Activated CD4-positive, alpha-beta T cell treated with anti-CD3 and anti-CD28 coated beads, Interleukin-2, amount 10 ng/mL, durations not matched to agents 7 days and 5 days (primary cell): ENCODE measurements at regions not wholly inside any gene's neighbourhood (a gene's known extent, or its start where the extent isn't known, plus 50 kb on each side); places are given as distances from the start of the nearest gene placed in this dataset.

Source experiments
- CTCF ChIA-PET: fragments of 350-600 bp; sonication (Branson Sonifier 250); formaldehyde crosslinking; loops from one replicate; lab custom pipeline; 2021; ENCODE audit warnings: antibody characterized with exemption; lab: Charles Lee
- POLR2A ChIA-PET: fragments of 350-600 bp; sonication (Branson Sonifier 250); formaldehyde crosslinking; loops from one replicate; lab custom pipeline; 2021; ENCODE audit warnings: antibody characterized with exemption; lab: Charles Lee
- DNase-seq: peaks from one replicate; pipeline ENCODE4 v3.0.0-alpha.2; 2020
- H3K27ac Mint-ChIP-seq: one replicate; pipeline ENCODE4 v1.8.0; 2021; ENCODE audit warnings: mild to moderate bottlenecking, moderate library complexity, mixed read lengths
- H3K27me3 Mint-ChIP-seq: one replicate; pipeline ENCODE4 v1.8.0; 2021; ENCODE audit warnings: mixed read lengths
- H3K36me3 Mint-ChIP-seq: one replicate; pipeline ENCODE4 v1.8.0; 2021; ENCODE audit warnings: low read depth, mixed read lengths
- H3K4me1 Mint-ChIP-seq: one replicate; pipeline ENCODE4 v1.8.0; 2021; ENCODE audit warnings: mixed read lengths
- H3K4me3 Mint-ChIP-seq: one replicate; pipeline ENCODE4 v1.8.0; 2021; ENCODE audit warnings: mild to moderate bottlenecking, moderate library complexity, mixed read lengths
- H3K9me3 Mint-ChIP-seq: one replicate; pipeline ENCODE4 v1.8.0; 2021; ENCODE audit warnings: mixed read lengths

- POLR2A ChIA-PET, result no interaction called here
- no peak for DNase-seq
- Mint-ChIP-seq H3K36me3 (no peaks in the 10 kb centered on the region), H3K27ac (no peak overlapping the region), H3K4me3 (no peak overlapping the region), H3K4me1 (peaks cover 2% of the 10 kb centered on the region), H3K27me3 (peaks cover 6% of the 10 kb centered on the region), H3K9me3 (no peaks in the 10 kb centered on the region)
- CTCF ChIA-PET, result interaction anchor here (0.7 kb wide), 1 partner anchor 255 kb away, joined by 5 read pairs; no protein-coding TSS in a partner anchor
Measured at GRCh38 chr15:70181626-70182255, 84.0 kb upstream of the TLE3 start.

- Mint-ChIP-seq H3K4me1 (peaks cover 2% of the 10 kb centered on the region), H3K36me3 (no peaks in the 10 kb centered on the region), H3K27me3 (peaks cover 6% of the 10 kb centered on the region), H3K4me3 (no peak overlapping the region), H3K9me3 (no peaks in the 10 kb centered on the region), H3K27ac (no peak overlapping the region)
- no peak for DNase-seq
- ChIA-PET POLR2A (no interaction called here), CTCF (no interaction called here)
Measured at GRCh38 chr15:70180186-70180875, 82.6 kb upstream of the TLE3 start.

GRCh38 chr15:70179309-70179892 lies 81.7 kb upstream of the TLE3 start:
- no peaks in the 10 kb centered on the region for H3K9me3 Mint-ChIP-seq
- H3K27ac Mint-ChIP-seq, result no peak overlapping the region
- H3K36me3 Mint-ChIP-seq, result no peaks in the 10 kb centered on the region
- ChIA-PET CTCF (no interaction called here), POLR2A (no interaction called here)
- no peak overlapping the region for H3K4me3 Mint-ChIP-seq
- peaks cover 2% of the 10 kb centered on the region for H3K4me1 Mint-ChIP-seq
- peaks cover 6% of the 10 kb centered on the region for H3K27me3 Mint-ChIP-seq
- no peak for DNase-seq

GRCh38 chr15:70178335-70179084 lies 80.8 kb upstream of the TLE3 start:
- no peak overlapping the region for H3K4me3 Mint-ChIP-seq
- CTCF ChIA-PET, result no interaction called here
- peaks cover 2% of the 10 kb centered on the region for H3K4me1 Mint-ChIP-seq
- POLR2A ChIA-PET, result no interaction called here
- DNase-seq, result no peak
- H3K9me3 Mint-ChIP-seq, result no peaks in the 10 kb centered on the region
- H3K27me3 Mint-ChIP-seq, result peaks cover 14% of the 10 kb centered on the region
- H3K36me3 Mint-ChIP-seq, result no peaks in the 10 kb centered on the region
- no peak overlapping the region for H3K27ac Mint-ChIP-seq

GRCh38 chr15:70172566-70173225 lies 75.0 kb upstream of the TLE3 start:
- POLR2A ChIA-PET, result no interaction called here
- CTCF ChIA-PET, result interaction anchor here (1.0 kb wide), 1 partner anchor 11 kb away, joined by 3 read pairs; no protein-coding TSS in a partner anchor
- no peak for DNase-seq
- Mint-ChIP-seq H3K9me3 (no peaks in the 10 kb centered on the region), H3K36me3 (no peaks in the 10 kb centered on the region), H3K4me3 (no peak overlapping the region), H3K27me3 (peaks cover 11% of the 10 kb centered on the region), H3K27ac (no peak overlapping the region), H3K4me1 (no peaks in the 10 kb centered on the region)

- H3K36me3 Mint-ChIP-seq, result no peaks in the 10 kb centered on the region
- no peaks in the 10 kb centered on the region for H3K9me3 Mint-ChIP-seq
- no peak for DNase-seq
- H3K27ac Mint-ChIP-seq, result no peak overlapping the region
- H3K27me3 Mint-ChIP-seq, result peaks cover 11% of the 10 kb centered on the region
- ChIA-PET POLR2A (no interaction called here), CTCF (no interaction called here)
- H3K4me3 Mint-ChIP-seq, result no peak overlapping the region
- H3K4me1 Mint-ChIP-seq, result no peaks in the 10 kb centered on the region
Measured at GRCh38 chr15:70172124-70172523, 74.4 kb upstream of the TLE3 start.

GRCh38 chr15:70171256-70171886 lies 73.7 kb upstream of the TLE3 start:
- Mint-ChIP-seq H3K27ac (no peak overlapping the region), H3K9me3 (no peaks in the 10 kb centered on the region), H3K27me3 (peaks cover 11% of the 10 kb centered on the region), H3K4me1 (no peaks in the 10 kb centered on the region), H3K4me3 (no peak overlapping the region), H3K36me3 (no peaks in the 10 kb centered on the region)
- ChIA-PET POLR2A (no interaction called here), CTCF (interaction anchor here (0.6 kb wide), 1 partner anchor 567 kb away, joined by 4 read pairs; no protein-coding TSS in a partner anchor)
- DNase-seq, result no peak

GRCh38 chr15:70170096-70170699 lies 72.5 kb upstream of the TLE3 start:
- H3K4me1 Mint-ChIP-seq, result no peaks in the 10 kb centered on the region
- H3K36me3 Mint-ChIP-seq, result no peaks in the 10 kb centered on the region
- no peak overlapping the region for H3K27ac Mint-ChIP-seq
- no peaks in the 10 kb centered on the region for H3K9me3 Mint-ChIP-seq
- CTCF ChIA-PET, result no interaction called here
- DNase-seq, result no peak
- peaks cover 11% of the 10 kb centered on the region for H3K27me3 Mint-ChIP-seq
- no peak overlapping the region for H3K4me3 Mint-ChIP-seq
- POLR2A ChIA-PET, result no interaction called here

- Mint-ChIP-seq H3K27ac (no peak overlapping the region), H3K4me3 (no peak overlapping the region), H3K36me3 (no peaks in the 10 kb centered on the region), H3K27me3 (peaks cover 9% of the 10 kb centered on the region), H3K4me1 (no peaks in the 10 kb centered on the region), H3K9me3 (no peaks in the 10 kb centered on the region)
- no peak for DNase-seq
- ChIA-PET POLR2A (no interaction called here), CTCF (no interaction called here)
Measured at GRCh38 chr15:70169147-70169546, 71.4 kb upstream of the TLE3 start.

GRCh38 chr15:70167155-70167554 lies 69.4 kb upstream of the TLE3 start:
- POLR2A ChIA-PET, result no interaction called here

GRCh38 chr15:70166506-70167087 lies 68.9 kb upstream of the TLE3 start:
- POLR2A ChIA-PET, result no interaction called here
- no peaks in the 10 kb centered on the region for H3K9me3 Mint-ChIP-seq
- H3K4me1 Mint-ChIP-seq, result no peaks in the 10 kb centered on the region
- CTCF ChIA-PET, result no interaction called here
- no peak for DNase-seq
- H3K36me3 Mint-ChIP-seq, result no peaks in the 10 kb centered on the region
- no peaks in the 10 kb centered on the region for H3K27me3 Mint-ChIP-seq
- H3K4me3 Mint-ChIP-seq, result no peak overlapping the region
- no peak overlapping the region for H3K27ac Mint-ChIP-seq

More at GRCh38 chr15:70167155-70167554, 69.4 kb upstream of the TLE3 start:
- H3K9me3 Mint-ChIP-seq, result no peaks in the 10 kb centered on the region
- no peak for DNase-seq
- H3K27me3 Mint-ChIP-seq, result no peaks in the 10 kb centered on the region
- H3K36me3 Mint-ChIP-seq, result no peaks in the 10 kb centered on the region
- H3K4me1 Mint-ChIP-seq, result no peaks in the 10 kb centered on the region
- CTCF ChIA-PET, result no interaction called here
- H3K4me3 Mint-ChIP-seq, result no peak overlapping the region
- H3K27ac Mint-ChIP-seq, result no peak overlapping the region
